Thymus (tissue), 11 donors: ENCODE measurements at regions not wholly inside any gene's neighbourhood (a gene's known extent, or its start where the extent isn't known, plus 50 kb on each side); places are given as distances from the start of the nearest gene placed in this dataset.
"Not testable (repeated sequence)": the region's sequence is repeated elsewhere in the genome, so short reads cannot be mapped to it uniquely, and the experiment has no call there.

Source experiments
- DNase-seq, 9 donors: peaks; one replicate each; pipeline ENCODE4 v3.0.0-alpha.2; 2013; ENCODE audit warnings: low spot score in 9 of 9, low read depth in 6 of 9, missing footprints in 1 of 9
- H3K27ac ChIP-seq, 2 donors: one replicate each; pipeline ENCODE4 v1.5.1; 2013; ENCODE audit warnings: control low read depth in 1 of 2, low read depth in 1 of 2, low read length in 1 of 2, mild to moderate bottlenecking in 1 of 2, moderate library complexity in 1 of 2
- H3K27me3 ChIP-seq, 2 donors: one replicate each; pipeline ENCODE4 v1.5.1; 2013; ENCODE audit warnings: low read length in 1 of 2; ENCODE audit not compliant: control insufficient read depth in 2 of 2, insufficient read depth in 1 of 2
- H3K36me3 ChIP-seq, 2 donors: one replicate each; pipeline ENCODE4 v1.5.1; 2013; ENCODE audit warnings: low read length in 1 of 2, mild to moderate bottlenecking in 1 of 2, moderate library complexity in 1 of 2; ENCODE audit not compliant: control insufficient read depth in 2 of 2, insufficient read depth in 2 of 2
- H3K4me1 ChIP-seq, 2 donors: one replicate each; pipeline ENCODE4 v1.5.1; 2013; ENCODE audit warnings: low read length in 2 of 2; ENCODE audit not compliant: control insufficient read depth in 2 of 2, insufficient read depth in 2 of 2
- H3K4me3 ChIP-seq, 2 donors: one replicate each; pipeline ENCODE4 v1.5.1; 2013; ENCODE audit warnings: low read length in 2 of 2, control low read depth in 1 of 2, mild to moderate bottlenecking in 1 of 2
- H3K9me3 ChIP-seq, 2 donors: one replicate each; pipeline ENCODE4 v1.5.1; 2013; ENCODE audit warnings: low read length in 1 of 2, mild to moderate bottlenecking in 1 of 2; ENCODE audit not compliant: control insufficient read depth in 2 of 2, insufficient read depth in 1 of 2
- WGBS: extraction: QIAGEN DNeasy Blood & Tissue Kit; methylation state at CpG from one replicate; pipeline ENCODE4 v1.1.7; 2013; 5-methylcytosine and 5-hydroxymethylcytosine counted together
- donor health status: healthy.

- H3K27ac ChIP-seq: no peak overlapping the region
- no peaks in the 10 kb centered on the region for H3K36me3 ChIP-seq
- H3K9me3 ChIP-seq: peaks cover 4 to 13% of the 10 kb centered on the region in 2 donors
- no peaks in the 10 kb centered on the region for H3K27me3 ChIP-seq
- no peak for DNase-seq
- H3K4me1 ChIP-seq: peaks cover 0 to 14% of the 10 kb centered on the region in 2 donors
- no peak overlapping the region for H3K4me3 ChIP-seq
- WGBS: 95% methylated on average over 4 of the region's 4 CpGs
Observed at GRCh38 chr12:9333161-9333560, 125.0 kb upstream of the PZP start.

GRCh38 chr12:9332564-9332963 lies 124.4 kb upstream of the PZP start:
- no peak for DNase-seq

GRCh38 chr12:9331218-9331626 lies 123.0 kb upstream of the PZP start:
- DNase-seq: peak in 8 of 9 donors; percentile 28 to 75 (median 50)
- Histone ChIP-seq H3K9me3 (peaks cover 4 to 12% of the 10 kb centered on the region in 2 donors), H3K36me3 (no peaks in the 10 kb centered on the region), H3K27ac (no peak overlapping the region), H3K4me3 (no peak overlapping the region), H3K4me1 (peaks cover 0 to 26% of the 10 kb centered on the region in 2 donors), H3K27me3 (no peaks in the 10 kb centered on the region)
- WGBS: 13% methylated on average over 5 of the region's 5 CpGs

More at GRCh38 chr12:9332564-9332963, 124.4 kb upstream of the PZP start:
- no peak overlapping the region for H3K27ac ChIP-seq
- H3K4me3 ChIP-seq: no peak overlapping the region
- no peaks in the 10 kb centered on the region for H3K36me3 ChIP-seq
- peaks cover 4 to 13% of the 10 kb centered on the region in 2 donors for H3K9me3 ChIP-seq
- H3K4me1 ChIP-seq: peaks cover 0 to 17% of the 10 kb centered on the region in 2 donors
- H3K27me3 ChIP-seq: no peaks in the 10 kb centered on the region
- 85% methylated on average over 4 of the region's 4 CpGs for WGBS

- Histone ChIP-seq H3K4me1 (peaks cover 0 to 22% of the 10 kb centered on the region in 2 donors), H3K27ac (no peak overlapping the region), H3K4me3 (no peak overlapping the region), H3K27me3 (no peaks in the 10 kb centered on the region), H3K36me3 (no peaks in the 10 kb centered on the region), H3K9me3 (no peaks in the 10 kb centered on the region)
- no peak for DNase-seq
- WGBS: 99% methylated on average over 5 of the region's 5 CpGs
Observed at GRCh38 chr12:9329019-9329418, 120.8 kb upstream of the PZP start.

GRCh38 chr12:9328065-9328464 lies 119.9 kb upstream of the PZP start:
- H3K27me3 ChIP-seq: no peaks in the 10 kb centered on the region
- 92% methylated on average over 2 of the region's 2 CpGs for WGBS
- H3K27ac ChIP-seq: no peak overlapping the region
- no peaks in the 10 kb centered on the region for H3K36me3 ChIP-seq
- H3K9me3 ChIP-seq: no peaks in the 10 kb centered on the region
- no peak overlapping the region for H3K4me3 ChIP-seq
- H3K4me1 ChIP-seq: peaks cover 0 to 19% of the 10 kb centered on the region in 2 donors
- DNase-seq: peak in 1 of 9 donors; percentile 32

- no peak overlapping the region for H3K4me3 ChIP-seq
- WGBS: 61% methylated on average over 5 of the region's 5 CpGs
- DNase-seq: peak in 2 of 9 donors; percentile 22 to 57
Observed at GRCh38 chr12:9327320-9327719, 119.1 kb upstream of the PZP start.

GRCh38 chr12:9326849-9327248 lies 118.7 kb upstream of the PZP start:
- DNase-seq: not testable (repeated sequence)

More at GRCh38 chr12:9327320-9327719, 119.1 kb upstream of the PZP start:
- Histone ChIP-seq H3K27me3 (no peaks in the 10 kb centered on the region), H3K36me3 (no peaks in the 10 kb centered on the region), H3K9me3 (no peaks in the 10 kb centered on the region), H3K4me1 (peaks cover 0 to 19% of the 10 kb centered on the region in 2 donors), H3K27ac (no peak overlapping the region)

GRCh38 chr12:9326085-9326484 lies 117.9 kb upstream of the PZP start:
- no peak for DNase-seq
- Histone ChIP-seq H3K4me1 (peaks cover 0 to 15% of the 10 kb centered on the region in 2 donors), H3K9me3 (no peaks in the 10 kb centered on the region), H3K4me3 (no peak overlapping the region), H3K27ac (no peak overlapping the region), H3K27me3 (no peaks in the 10 kb centered on the region), H3K36me3 (no peaks in the 10 kb centered on the region)
- WGBS: 88% methylated on average over 12 of the region's 12 CpGs

More at GRCh38 chr12:9326849-9327248, 118.7 kb upstream of the PZP start:
- not testable (repeated sequence) for H3K36me3 ChIP-seq, H3K4me3 ChIP-seq, H3K27ac ChIP-seq, H3K27me3 ChIP-seq, H3K9me3 ChIP-seq
- peaks cover 0 to 19% of the 10 kb centered on the region in 2 donors for H3K4me1 ChIP-seq
- over 99% methylated on average over 14 of the region's 14 CpGs for WGBS

- DNase-seq: no peak
- peaks cover 0 to 15% of the 10 kb centered on the region in 2 donors for H3K4me1 ChIP-seq
- no peak overlapping the region for H3K27ac ChIP-seq
- WGBS: 98% methylated on average over 10 of the region's 10 CpGs
- no peak overlapping the region for H3K4me3 ChIP-seq
- H3K9me3 ChIP-seq: no peaks in the 10 kb centered on the region
- no peaks in the 10 kb centered on the region for H3K36me3 ChIP-seq
- H3K27me3 ChIP-seq: no peaks in the 10 kb centered on the region
Observed at GRCh38 chr12:9325471-9325870, 117.3 kb upstream of the PZP start.
